SU-DHL-6 (cell line): ENCODE measurements at regions not wholly inside any gene's neighbourhood (a gene's known extent, or its start where the extent isn't known, plus 50 kb on each side); places are given as distances from the start of the nearest gene placed in this dataset.

Source experiments
- H2AFZ ChIP-seq: fragments of 200-600 bp; sonication (generic); 2 replicates; pipeline ENCODE4 v1.6.1; 2014; ENCODE audit warnings: low read depth, mild to moderate bottlenecking, moderate library complexity, mixed read lengths, antibody characterized with exemption, low read length; ENCODE audit not compliant: severe bottlenecking
- H3F3A ChIP-seq: fragments of 200-600 bp; shearing (Covaris generic); 2 replicates; pipeline ENCODE4 v1.6.0; 2016; ENCODE audit warnings: antibody characterized with exemption, mild to moderate bottlenecking; ENCODE audit not compliant: insufficient read depth
- H3K27ac ChIP-seq: fragments of 200-600 bp; sonication (generic); 2 replicates; pipeline ENCODE4 v1.5.1; 2016; ENCODE audit warnings: low read depth, mild to moderate bottlenecking, low read length, moderate library complexity, mixed read lengths
- H3K27me3 ChIP-seq: fragments of 200-600 bp; sonication (generic), shearing (Covaris generic); 2 replicates; pipeline ENCODE4 v1.6.0; 2014; ENCODE audit warnings: mild to moderate bottlenecking, low read length
- H3K36me3 ChIP-seq: fragments of 200-600 bp; sonication (generic); 2 replicates; pipeline ENCODE4 v1.6.1; 2014; ENCODE audit warnings: mild to moderate bottlenecking, low read length, mixed read lengths
- H3K4me2 ChIP-seq: fragments of 300-600, 200-600 bp; shearing (Covaris generic), sonication (generic); 2 replicates; pipeline ENCODE4 v1.6.0; 2014; ENCODE audit warnings: low read length, low read depth, mild to moderate bottlenecking; ENCODE audit not compliant: poor library complexity, severe bottlenecking
- H3K4me3 ChIP-seq: fragments of 200-600 bp; sonication (generic); 2 replicates; pipeline ENCODE4 v1.5.1; 2014; ENCODE audit warnings: antibody characterized with exemption, low read length, mild to moderate bottlenecking, mixed read lengths; ENCODE audit not compliant: insufficient read depth, poor library complexity, severe bottlenecking
- H3K79me2 ChIP-seq: fragments of 200-600 bp; sonication (generic); 2 replicates; pipeline ENCODE4 v1.6.1; 2014; ENCODE audit warnings: mild to moderate bottlenecking, low read length, moderate library complexity; ENCODE audit not compliant: insufficient read depth
- H3K9ac ChIP-seq: fragments of 200-600 bp; sonication (generic); 2 replicates; pipeline ENCODE4 v1.7.0; 2014; ENCODE audit warnings: mild to moderate bottlenecking, low read length
- H3K9me2 ChIP-seq: fragments of 200-600 bp; sonication (generic); replicated peaks from 2 replicates; pipeline ENCODE4 v1.6.1; 2014; ENCODE audit warnings: low read length; ENCODE audit not compliant: insufficient read depth
- H3K9me3 ChIP-seq: fragments of 200-600 bp; sonication (generic); 2 replicates; pipeline ENCODE4 v1.6.1; 2014; ENCODE audit warnings: low read length, mixed read lengths; ENCODE audit not compliant: insufficient read depth
- H4K20me1 ChIP-seq: fragments of 200-600 bp; sonication (generic); 2 replicates; pipeline ENCODE4 v1.6.1; 2014; ENCODE audit warnings: low read depth, mild to moderate bottlenecking, antibody characterized with exemption, low read length, moderate library complexity, mixed read lengths
- CTCF ChIP-seq: fragments of 200-600 bp; sonication (generic); IDR thresholded peaks from one replicate; pipeline ENCODE4 v1.5.1; 2017; ENCODE audit warnings: antibody characterized with exemption, mild to moderate bottlenecking, low read length, moderate library complexity; ENCODE audit not compliant: insufficient read depth, poor library complexity, severe bottlenecking
- EZH2phosphoT487 ChIP-seq: fragments of 200-600 bp; sonication (generic), shearing (Covaris generic); conservative IDR thresholded peaks from 2 replicates; pipeline ENCODE4 v1.6.1; 2018; ENCODE audit warnings: mild to moderate bottlenecking, antibody characterized with exemption, low read length, moderate library complexity, mixed read lengths

- Histone ChIP-seq H3K9me3 (no peaks in the 10 kb centered on the region), H3K36me3 (no peaks in the 10 kb centered on the region), H3K9ac (no peak overlapping the region), H3K27me3 (no peaks in the 10 kb centered on the region), H3F3A (no peaks in the 10 kb centered on the region), H4K20me1 (no peaks in the 10 kb centered on the region), H3K4me2 (no peak overlapping the region), H3K4me3 (no peak overlapping the region), H3K27ac (no peak overlapping the region), H2AFZ (no peak overlapping the region), H3K9me2 (no peaks in the 10 kb centered on the region), H3K79me2 (no peaks in the 10 kb centered on the region)
- TF ChIP-seq CTCF (no peak), EZH2phosphoT487 (no peak)
These were observed 745.3 kb downstream of the C12orf50 start for GRCh38 chr12:87283886-87284285.

DNA sequence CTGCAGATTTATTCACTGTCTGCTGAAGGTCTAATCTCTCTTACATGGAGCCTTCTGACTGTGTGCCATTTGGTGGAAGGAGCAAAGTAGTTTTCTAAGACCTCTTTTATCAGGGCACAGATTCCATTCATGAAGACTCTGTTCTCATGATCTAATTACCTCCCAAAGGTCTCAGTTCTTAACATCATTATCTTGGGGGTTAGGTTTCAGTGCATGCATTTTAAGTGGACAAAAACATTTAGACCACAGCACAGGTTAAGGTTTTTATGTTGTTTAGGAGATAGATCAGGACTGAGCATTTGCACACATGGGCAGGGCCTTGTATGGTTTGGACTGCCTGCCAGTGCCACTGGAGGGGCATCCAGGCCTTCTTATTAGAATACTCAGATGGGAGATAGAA lies 746.1 kb downstream of the C12orf50 start:
- no peak overlapping the region for H3K9ac ChIP-seq
- H2AFZ ChIP-seq: no peak overlapping the region
- H4K20me1 ChIP-seq: no peaks in the 10 kb centered on the region
- no peak overlapping the region for H3K4me2 ChIP-seq
- H3K27ac ChIP-seq: no peak overlapping the region
- no peaks in the 10 kb centered on the region for H3F3A ChIP-seq
- no peaks in the 10 kb centered on the region for H3K36me3 ChIP-seq
- no peaks in the 10 kb centered on the region for H3K79me2 ChIP-seq
- no peak for TF ChIP-seq CTCF
- TF ChIP-seq EZH2phosphoT487: no peak
- no peaks in the 10 kb centered on the region for H3K9me3 ChIP-seq
- H3K27me3 ChIP-seq: no peaks in the 10 kb centered on the region
- no peak overlapping the region for H3K4me3 ChIP-seq
- no peaks in the 10 kb centered on the region for H3K9me2 ChIP-seq

DNA sequence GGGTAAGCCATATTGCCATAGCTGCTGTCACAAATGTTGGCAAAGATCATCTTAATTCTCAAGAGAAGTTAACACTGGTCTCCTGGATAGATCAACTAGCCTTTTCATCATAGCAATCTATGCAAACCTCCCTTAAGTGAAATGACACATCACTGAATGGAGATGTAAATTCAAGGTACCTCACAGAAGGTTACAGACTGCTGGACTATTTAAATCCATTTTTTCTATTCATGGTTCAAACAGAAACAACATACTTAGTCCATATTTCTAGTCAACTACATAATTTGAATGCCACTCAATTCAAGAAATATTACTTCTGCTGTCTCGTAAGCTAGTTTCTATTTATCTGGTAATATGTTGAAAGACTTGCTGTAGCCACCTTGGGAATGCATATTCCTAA lies 748.3 kb downstream of the C12orf50 start:
- no peaks in the 10 kb centered on the region for H4K20me1 ChIP-seq
- no peaks in the 10 kb centered on the region for H3K27me3 ChIP-seq
- H3K4me3 ChIP-seq: no peak overlapping the region
- no peak overlapping the region for H3K4me2 ChIP-seq
- no peaks in the 10 kb centered on the region for H3K9me2 ChIP-seq
- no peaks in the 10 kb centered on the region for H3K36me3 ChIP-seq
- H3K9ac ChIP-seq: no peak overlapping the region
- no peak overlapping the region for H2AFZ ChIP-seq
- H3K27ac ChIP-seq: no peak overlapping the region
- no peak for TF ChIP-seq EZH2phosphoT487
- no peak for TF ChIP-seq CTCF
- no peaks in the 10 kb centered on the region for H3K79me2 ChIP-seq
- no peaks in the 10 kb centered on the region for H3K9me3 ChIP-seq
- H3F3A ChIP-seq: no peaks in the 10 kb centered on the region

- Histone ChIP-seq H3K36me3 (no peaks in the 10 kb centered on the region), H3K9ac (no peak overlapping the region), H3F3A (no peaks in the 10 kb centered on the region), H3K9me2 (no peaks in the 10 kb centered on the region), H3K79me2 (no peaks in the 10 kb centered on the region), H4K20me1 (no peaks in the 10 kb centered on the region), H3K4me2 (no peak overlapping the region), H3K27ac (no peak overlapping the region), H3K27me3 (no peaks in the 10 kb centered on the region), H3K4me3 (no peak overlapping the region), H3K9me3 (no peaks in the 10 kb centered on the region), H2AFZ (no peak overlapping the region)
- TF ChIP-seq EZH2phosphoT487 (no peak), CTCF (no peak)
These were observed 748.8 kb downstream of the C12orf50 start for GRCh38 chr12:87280356-87280755.
